ENCODE measurements at regions not wholly inside any gene's neighbourhood (a gene's known extent, or its start where the extent isn't known, plus 50 kb on each side); places are given as distances from the start of the nearest gene placed in this dataset.

DNA sequence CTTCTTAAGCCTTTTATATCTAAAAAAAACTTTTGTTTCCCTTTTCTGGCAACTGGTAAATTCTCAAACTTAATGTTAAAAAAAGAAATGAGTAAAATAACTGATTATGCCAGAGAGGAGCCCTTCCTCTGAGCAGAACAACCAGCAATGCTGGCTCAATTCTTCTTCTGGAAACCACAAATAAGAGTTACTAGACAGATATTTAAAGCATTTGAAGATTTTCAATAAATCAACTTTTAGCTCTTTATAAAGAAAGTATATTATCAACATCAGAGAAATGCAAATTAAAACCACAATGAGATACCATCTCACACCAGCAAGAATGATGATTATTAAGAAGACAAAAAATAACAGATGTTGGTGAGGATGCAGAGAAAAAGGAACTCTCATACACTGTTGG, 61.1 kb upstream of the TCF21 start:
- Histone ChIP-seq H3K9ac (ENCODE audit: low read depth, low read length) (no peak overlapping the region), H3K4me1 (ENCODE audit: insufficient read depth, low read length) (no peaks in the 10 kb centered on the region), H3K4me2 (ENCODE audit: insufficient read depth, low read length) (no peak overlapping the region), H2AFZ (ENCODE audit: low read depth, low read length) (no peak overlapping the region), H4K20me1 (ENCODE audit: insufficient read depth, low read length) (no peaks in the 10 kb centered on the region), H3K79me2 (ENCODE audit: insufficient read depth, low read length) (no peaks in the 10 kb centered on the region), H3K27me3 (ENCODE audit: insufficient read depth, low read length, poor library complexity) (no peaks in the 10 kb centered on the region), H3K36me3 (ENCODE audit: insufficient read depth, low read length) (no peaks in the 10 kb centered on the region), H3K4me3 (ENCODE audit: low read depth in 1 of 2, low read length in 2 of 2) (no peak overlapping the region), H3K9me3 (ENCODE audit: insufficient read depth, low read length, severe bottlenecking) (no peaks in the 10 kb centered on the region), H3K27ac (ENCODE audit: low read length) (no peak overlapping the region)
- ATAC-seq (ENCODE audit: insufficient read depth, low read depth): no peak
- DNase-seq: no peak
- TF ChIP-seq EZH2 (IDR thresholded peaks at IDR 0.05; ENCODE audit: borderline replicate concordance, low read depth, low read length, severe bottlenecking): no peak
- TF ChIP-seq, protein P1, sequence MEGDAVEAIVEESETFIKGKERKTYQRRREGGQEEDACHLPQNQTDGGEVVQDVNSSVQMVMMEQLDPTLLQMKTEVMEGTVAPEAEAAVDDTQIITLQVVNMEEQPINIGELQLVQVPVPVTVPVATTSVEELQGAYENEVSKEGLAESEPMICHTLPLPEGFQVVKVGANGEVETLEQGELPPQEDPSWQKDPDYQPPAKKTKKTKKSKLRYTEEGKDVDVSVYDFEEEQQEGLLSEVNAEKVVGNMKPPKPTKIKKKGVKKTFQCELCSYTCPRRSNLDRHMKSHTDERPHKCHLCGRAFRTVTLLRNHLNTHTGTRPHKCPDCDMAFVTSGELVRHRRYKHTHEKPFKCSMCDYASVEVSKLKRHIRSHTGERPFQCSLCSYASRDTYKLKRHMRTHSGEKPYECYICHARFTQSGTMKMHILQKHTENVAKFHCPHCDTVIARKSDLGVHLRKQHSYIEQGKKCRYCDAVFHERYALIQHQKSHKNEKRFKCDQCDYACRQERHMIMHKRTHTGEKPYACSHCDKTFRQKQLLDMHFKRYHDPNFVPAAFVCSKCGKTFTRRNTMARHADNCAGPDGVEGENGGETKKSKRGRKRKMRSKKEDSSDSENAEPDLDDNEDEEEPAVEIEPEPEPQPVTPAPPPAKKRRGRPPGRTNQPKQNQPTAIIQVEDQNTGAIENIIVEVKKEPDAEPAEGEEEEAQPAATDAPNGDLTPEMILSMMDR (IDR thresholded peaks at IDR 0.05; ENCODE audit: borderline replicate concordance, extremely low read depth, low read length, poor library complexity, severe bottlenecking): no peak

DNA sequence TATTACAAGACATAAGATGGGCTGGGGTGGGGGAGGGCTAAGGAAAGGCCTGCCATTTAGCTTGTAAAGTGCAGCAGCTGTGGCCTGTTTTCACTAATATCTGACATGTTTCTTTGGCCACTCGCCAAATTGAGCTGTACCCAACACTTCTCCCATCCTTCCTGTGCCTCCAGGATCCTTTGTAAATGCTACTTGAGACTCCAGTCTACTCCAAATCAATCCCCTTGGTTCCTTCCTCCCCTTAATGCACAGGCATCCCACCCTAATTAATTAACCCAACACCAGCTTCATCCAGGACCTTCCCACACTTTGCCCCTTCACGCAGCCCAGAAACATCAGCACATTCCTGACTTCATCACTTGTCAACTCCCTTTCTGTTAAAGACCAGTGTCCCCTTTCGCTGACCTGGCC, 55.0 kb upstream of the TCF21 start:
- no peak for ATAC-seq (ENCODE audit: insufficient read depth, low read depth)
- Histone ChIP-seq H3K4me2 (ENCODE audit: insufficient read depth, low read length) (no peak overlapping the region), H3K27ac (ENCODE audit: low read length) (no peak overlapping the region), H3K9me3 (ENCODE audit: insufficient read depth, low read length, severe bottlenecking) (no peaks in the 10 kb centered on the region), H2AFZ (ENCODE audit: low read depth, low read length) (no peak overlapping the region), H4K20me1 (ENCODE audit: insufficient read depth, low read length) (no peaks in the 10 kb centered on the region; the same call in 1 of the 2 replicates), H3K4me3 (ENCODE audit: low read depth in 1 of 2, low read length in 2 of 2) (no peak overlapping the region), H3K4me1 (ENCODE audit: insufficient read depth, low read length) (no peaks in the 10 kb centered on the region), H3K27me3 (ENCODE audit: insufficient read depth, low read length, poor library complexity) (peaks cover 5% of the 10 kb centered on the region), H3K36me3 (ENCODE audit: insufficient read depth, low read length) (no peaks in the 10 kb centered on the region), H3K79me2 (ENCODE audit: insufficient read depth, low read length) (no peaks in the 10 kb centered on the region), H3K9ac (ENCODE audit: low read depth, low read length) (no peak overlapping the region)
- TF ChIP-seq, protein P1 (IDR thresholded peaks at IDR 0.05; ENCODE audit: borderline replicate concordance, extremely low read depth, low read length, poor library complexity, severe bottlenecking): no peak
- no peak for TF ChIP-seq EZH2 (IDR thresholded peaks at IDR 0.05; ENCODE audit: borderline replicate concordance, low read depth, low read length, severe bottlenecking)
- DNase-seq: no peak

DNA sequence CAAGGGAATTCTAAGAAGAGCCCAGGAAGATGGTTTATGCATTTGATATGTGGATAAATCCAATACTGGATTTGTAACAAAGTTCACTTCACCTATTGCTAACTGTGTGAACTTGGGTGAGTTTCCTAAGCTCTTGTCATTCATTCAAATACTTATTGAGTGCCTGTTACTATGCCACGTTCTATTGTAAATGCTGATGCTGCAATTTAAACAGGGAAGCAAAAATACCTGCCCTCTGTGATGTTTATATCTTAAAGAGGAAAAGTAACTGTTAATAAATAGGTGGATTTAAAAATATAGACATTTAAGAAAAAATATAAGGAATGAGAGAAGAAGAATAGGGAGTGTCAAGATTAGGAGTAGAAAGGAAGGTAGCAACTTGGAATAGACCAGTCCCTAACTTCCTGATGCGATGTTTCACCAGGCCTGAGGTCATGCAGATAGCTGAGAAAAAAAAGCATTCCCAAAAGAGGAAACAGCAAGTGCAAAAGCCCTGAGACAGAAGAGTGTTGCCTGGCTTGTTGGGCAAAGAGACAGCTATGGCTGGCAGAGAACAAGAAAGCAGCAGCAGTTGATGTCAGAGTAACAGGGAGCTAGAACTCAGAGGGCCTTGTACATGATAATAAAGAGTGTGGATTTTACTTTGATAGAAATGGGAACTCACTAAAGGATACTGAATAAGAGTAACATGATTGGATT, 54.3 kb upstream of the TCF21 start:
- Histone ChIP-seq H3K4me1 (ENCODE audit: insufficient read depth, low read length) (no peaks in the 10 kb centered on the region), H3K9me3 (ENCODE audit: insufficient read depth, low read length, severe bottlenecking) (no peaks in the 10 kb centered on the region), H3K9ac (ENCODE audit: low read depth, low read length) (no peak overlapping the region), H3K36me3 (ENCODE audit: insufficient read depth, low read length) (no peaks in the 10 kb centered on the region), H3K27ac (ENCODE audit: low read length) (no peak overlapping the region), H3K4me2 (ENCODE audit: insufficient read depth, low read length) (no peak overlapping the region), H3K4me3 (ENCODE audit: low read depth in 1 of 2, low read length in 2 of 2) (no peak overlapping the region), H2AFZ (ENCODE audit: low read depth, low read length) (no peak overlapping the region), H3K27me3 (ENCODE audit: insufficient read depth, low read length, poor library complexity) (peaks cover 5% of the 10 kb centered on the region), H3K79me2 (ENCODE audit: insufficient read depth, low read length) (no peaks in the 10 kb centered on the region), H4K20me1 (ENCODE audit: insufficient read depth, low read length) (no peaks in the 10 kb centered on the region; the same call in 1 of the 2 replicates)
- DNase-seq: no peak
- no peak for TF ChIP-seq EZH2 (IDR thresholded peaks at IDR 0.05; ENCODE audit: borderline replicate concordance, low read depth, low read length, severe bottlenecking)
- TF ChIP-seq, protein P1 (IDR thresholded peaks at IDR 0.05; ENCODE audit: borderline replicate concordance, extremely low read depth, low read length, poor library complexity, severe bottlenecking): no peak
- no peak for ATAC-seq (ENCODE audit: insufficient read depth, low read depth)

Measured in DND-41 (cell line).